A204.1 (cell line): ENCODE measurements at regions not wholly inside any gene's neighbourhood (a gene's known extent, or its start where the extent isn't known, plus 50 kb on each side); places are given as distances from the start of the nearest gene placed in this dataset.
"Not testable (repeated sequence)": the region's sequence is repeated elsewhere in the genome, so short reads cannot be mapped to it uniquely, and the experiment has no call there.

Experiments used
- FAIRE-seq: peaks from 2 replicates; lab custom pipeline; 2012; peaks lifted over from hg19 to GRCh38; lab: Jason Lieb, UNC

DNA sequence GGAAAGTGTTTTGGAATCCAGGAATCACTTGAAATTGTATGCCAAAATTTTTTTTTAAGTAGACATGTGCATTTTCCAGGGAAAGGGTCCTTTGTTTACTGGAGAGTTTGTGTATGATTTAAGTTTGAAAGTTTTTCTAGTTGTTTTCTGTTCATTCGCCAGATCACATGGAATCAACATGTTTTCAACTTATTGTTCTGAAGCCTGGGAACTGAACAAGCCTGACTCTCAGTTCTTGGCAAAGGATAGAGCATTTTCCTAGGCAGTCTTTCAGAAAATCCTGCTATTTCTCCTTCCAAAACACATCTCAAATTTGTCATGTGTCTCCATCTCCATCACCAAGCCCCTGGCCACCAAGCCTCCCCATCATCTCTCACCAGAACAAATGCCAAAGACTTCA is 374.8 kb downstream of the MAFB start:
- no peak for FAIRE-seq

DNA sequence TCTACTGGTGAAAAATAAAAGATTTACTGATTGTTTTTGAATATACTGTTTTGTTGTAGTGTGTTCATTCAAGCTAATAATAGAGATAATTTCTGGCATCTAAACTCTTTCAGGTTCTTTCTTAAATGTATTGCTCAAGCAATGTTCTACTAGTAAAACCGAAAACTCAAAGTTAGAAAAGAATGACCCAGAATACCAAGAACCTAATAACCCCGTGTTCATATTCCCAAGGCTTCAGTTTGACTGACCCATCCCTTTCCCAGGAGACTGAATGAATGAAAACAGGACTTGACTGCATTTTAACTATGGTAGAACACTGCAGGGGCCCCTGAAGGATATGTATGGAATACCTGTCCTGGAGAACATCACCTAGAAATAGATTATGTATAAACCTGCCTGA is 375.3 kb downstream of the MAFB start:
- no peak for FAIRE-seq

DNA sequence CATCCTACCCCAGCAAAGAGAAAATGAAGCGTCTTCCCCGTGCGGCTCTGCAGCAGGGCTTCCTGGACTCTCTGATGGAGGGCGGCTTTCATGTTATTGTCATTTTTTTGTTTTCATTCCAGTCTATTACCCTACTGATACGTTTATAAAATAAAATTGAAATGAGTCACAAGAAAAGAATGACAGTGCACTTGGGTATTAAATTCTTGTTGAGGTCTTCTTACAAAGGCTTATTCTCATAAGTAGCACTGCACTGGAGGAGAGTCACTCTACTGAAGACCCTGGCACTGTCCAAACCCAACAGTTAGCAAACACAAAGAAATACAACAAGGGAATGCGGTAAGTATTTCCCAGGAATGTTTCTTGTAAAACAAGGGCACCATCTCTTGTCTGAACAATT is 379.3 kb downstream of the MAFB start:
- no peak for FAIRE-seq

DNA sequence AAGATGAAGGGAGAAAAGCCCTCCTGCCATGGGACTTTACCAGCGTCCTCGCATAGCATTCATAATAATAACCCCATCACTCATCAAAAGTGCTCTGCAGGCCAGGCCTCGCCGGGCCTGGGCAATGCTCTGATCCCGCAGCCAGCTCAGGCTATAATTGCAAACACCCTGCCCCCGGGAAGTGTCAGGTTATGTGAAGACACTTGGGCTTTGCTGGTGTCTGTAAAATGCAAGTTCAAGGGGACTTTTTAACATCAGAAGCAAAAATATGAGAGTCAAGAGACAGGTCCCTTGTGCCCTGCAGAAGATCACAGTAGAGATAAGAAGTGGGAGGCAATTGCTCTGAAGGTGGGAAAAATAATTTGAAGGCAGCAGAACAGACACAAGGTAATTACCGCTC is 381.0 kb downstream of the MAFB start:
- FAIRE-seq: no peak

DNA sequence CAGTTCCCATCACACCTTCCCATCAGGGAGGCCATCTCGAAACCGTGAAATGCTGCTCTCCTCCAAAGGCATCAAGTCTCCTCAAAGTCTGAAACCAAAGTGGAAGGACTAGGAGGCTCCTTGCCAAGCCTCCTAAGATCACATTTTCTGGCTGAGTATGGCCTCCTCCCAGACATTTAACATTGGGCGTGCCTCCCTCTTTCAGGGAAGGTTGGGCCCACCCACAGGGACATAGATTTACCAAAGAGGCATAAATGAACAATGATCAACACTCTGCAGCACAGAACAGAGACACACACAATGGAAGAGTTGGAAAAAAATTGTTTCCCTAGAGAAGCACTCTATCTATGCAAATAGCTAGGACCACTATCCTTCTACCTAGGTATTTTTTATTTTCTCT is 381.8 kb downstream of the MAFB start:
- no peak for FAIRE-seq

DNA sequence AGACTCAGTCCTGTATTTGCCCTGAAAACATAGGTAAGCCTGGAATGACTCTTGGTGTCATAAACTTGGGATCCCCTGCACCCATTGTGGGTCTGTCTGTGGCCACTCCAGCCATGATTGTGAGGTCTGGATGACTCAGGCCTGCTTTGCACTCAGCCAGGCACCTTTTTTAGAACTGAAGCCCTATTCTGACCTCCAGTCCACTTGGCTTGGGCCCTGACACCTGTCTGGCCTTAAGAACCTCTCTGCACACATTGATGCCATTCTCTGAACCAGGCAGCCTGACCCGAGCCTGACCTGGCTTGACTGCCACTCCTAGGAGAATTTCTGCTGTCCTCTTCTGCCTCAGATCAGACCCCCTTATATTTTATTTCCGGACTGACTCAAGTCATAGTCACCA is 383.7 kb downstream of the MAFB start:
- FAIRE-seq: no peak

DNA sequence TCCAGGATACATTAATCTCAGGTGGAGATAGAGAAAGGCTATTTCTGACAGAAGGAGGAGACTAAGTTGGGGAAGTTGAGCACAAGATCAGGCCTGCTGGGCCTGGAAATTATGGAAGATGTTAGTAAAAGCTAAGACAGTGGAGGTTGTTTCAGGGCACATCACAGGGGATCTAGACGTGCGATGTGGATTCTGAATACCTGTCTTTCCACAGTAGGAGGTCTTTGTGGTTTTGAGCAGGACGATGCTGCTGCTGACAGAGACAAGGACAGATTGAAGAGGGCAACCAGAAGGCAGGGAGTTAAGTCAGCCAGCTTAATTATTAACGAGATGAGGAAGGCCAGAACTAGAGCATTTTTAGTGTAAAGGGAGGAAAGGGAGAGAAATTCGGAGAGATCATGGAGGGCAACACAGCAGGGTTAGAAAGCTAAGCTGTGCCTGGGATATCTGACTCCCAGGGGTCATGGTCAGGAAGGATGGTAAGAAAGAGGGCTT is 384.9 kb downstream of the MAFB start:
- no peak for FAIRE-seq

DNA sequence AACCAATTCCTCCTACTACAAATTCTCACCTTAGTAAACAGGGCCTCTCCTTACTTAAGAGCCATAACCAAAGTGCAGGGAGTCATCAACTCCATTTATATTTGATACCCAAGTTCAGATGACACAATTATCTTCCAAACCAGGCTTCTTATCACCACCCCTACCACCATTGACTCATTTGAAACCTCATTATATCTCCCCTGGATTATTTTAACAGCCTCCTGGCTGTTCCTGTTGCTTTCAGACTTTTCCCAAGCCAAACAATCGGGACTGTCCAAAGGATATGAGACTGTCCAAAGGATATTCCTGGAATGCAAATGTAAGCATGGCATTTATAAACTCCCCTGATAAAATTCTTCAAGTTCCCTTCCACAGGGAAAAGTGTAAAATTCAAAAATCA is 394.3 kb downstream of the MAFB start:
- FAIRE-seq: no peak

DNA sequence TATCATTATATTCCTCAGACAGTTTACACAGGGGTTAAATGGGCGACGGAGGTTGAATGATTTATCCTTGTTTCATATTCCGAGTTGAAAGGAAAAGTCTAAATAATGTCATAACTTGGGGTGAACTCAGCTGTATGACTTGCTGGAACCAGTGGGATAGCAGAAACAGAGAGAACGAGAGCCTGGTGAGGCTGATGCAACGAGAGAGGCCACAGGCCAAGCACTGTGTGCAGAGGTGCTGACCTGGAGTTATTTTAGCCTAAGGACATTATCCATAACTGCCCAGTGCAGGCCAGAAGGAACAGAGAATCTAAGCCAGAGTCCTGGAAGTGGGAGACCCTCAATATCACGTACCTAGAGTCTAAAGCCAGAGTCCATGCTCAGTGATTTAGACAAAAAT is 394.9 kb downstream of the MAFB start:
- no peak for FAIRE-seq

DNA sequence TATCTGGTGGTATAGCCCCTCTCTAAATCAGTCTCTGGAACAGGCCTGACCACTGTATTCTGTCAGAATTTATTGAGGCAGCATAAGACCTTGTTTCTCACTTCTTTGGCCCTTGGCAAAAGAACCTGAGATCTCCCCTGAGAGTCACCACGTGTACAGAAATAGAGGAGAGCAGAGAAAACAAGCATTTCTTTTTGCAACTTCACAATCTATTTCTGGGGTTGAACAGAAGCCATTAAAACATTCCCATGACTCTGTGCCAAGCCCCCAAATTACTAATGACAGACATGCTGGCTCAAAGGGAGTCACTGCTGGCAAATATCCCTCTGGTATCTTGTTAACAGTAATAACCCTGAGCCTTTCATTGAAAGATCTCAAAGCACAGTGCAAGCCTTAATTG is 395.3 kb downstream of the MAFB start:
- no peak for FAIRE-seq

DNA sequence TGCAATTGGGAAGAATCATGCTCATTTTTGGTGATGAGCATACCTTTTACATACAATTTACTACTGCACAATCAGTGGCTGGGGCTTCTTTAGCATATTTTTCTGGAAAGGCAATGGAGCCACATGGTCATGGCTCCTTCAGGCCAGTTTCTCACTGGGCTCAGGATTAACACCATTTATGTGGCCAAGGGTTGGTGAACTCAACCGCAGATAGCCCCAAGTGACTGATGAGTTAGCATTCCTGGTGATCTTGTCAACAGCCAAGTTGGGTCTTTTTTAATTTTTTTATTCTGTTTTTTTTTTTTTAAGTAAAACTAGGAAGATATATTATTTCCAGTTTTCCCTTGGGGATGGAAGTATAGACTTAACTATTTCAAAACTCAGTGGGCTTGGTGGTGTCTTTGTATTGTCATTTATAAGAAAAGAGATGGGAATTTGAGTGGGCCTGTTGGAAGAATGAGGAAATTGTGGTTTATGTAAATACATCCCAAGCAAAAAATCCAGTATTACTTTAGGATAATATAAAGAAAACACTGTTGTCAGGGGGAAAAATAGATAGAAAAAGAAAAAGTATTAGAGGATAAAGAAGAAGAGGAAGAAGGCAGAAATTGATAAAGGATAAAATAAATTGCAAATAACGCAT is 397.4 kb downstream of the MAFB start:
- no peak for FAIRE-seq

DNA sequence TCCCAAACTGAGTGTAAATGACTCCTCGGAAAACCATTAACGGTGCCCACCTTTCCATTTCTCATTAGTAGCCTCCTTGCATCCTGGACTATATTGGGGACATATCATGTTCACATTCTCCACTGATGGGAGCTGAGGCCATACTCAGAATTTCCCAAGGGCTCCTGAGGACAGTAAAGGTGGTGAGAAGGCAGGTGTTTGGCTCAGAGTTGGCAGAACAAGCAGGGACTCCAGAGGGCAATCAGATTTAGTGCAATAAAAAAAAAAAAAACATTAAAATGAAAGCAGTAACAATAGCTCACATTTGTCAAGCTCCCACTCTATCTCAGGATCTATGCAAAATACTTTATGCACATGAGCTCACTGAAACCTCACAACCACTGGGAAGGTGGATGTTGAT is 401.4 kb downstream of the MAFB start:
- no peak for FAIRE-seq

DNA sequence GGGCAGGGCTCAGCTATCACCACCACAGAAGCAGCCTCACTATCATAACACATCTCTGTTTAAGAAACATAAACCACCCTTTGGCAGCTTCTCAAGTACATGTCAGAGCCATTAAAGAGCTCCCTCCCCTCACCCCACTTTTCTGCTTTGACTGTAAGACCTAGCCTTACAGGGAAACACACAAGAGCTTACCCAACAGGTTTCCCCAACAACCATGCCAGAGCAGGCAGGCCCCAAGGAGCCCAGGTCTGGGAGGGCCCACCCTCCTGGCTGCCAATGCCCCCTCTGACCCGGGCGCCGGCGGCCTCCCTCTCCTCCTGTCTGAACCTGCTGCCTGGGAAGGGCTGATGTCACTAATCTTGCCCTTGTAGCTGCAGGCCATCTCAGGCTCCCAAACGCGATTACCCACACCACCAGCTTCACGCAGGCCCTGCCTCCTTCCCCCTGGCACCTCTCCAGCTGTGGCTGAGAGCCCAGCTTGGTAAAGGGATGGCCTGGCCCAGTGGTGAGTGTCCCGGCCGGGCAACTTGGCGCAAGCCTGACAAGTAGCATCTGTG is 402.0 kb downstream of the MAFB start:
- FAIRE-seq: no peak

DNA sequence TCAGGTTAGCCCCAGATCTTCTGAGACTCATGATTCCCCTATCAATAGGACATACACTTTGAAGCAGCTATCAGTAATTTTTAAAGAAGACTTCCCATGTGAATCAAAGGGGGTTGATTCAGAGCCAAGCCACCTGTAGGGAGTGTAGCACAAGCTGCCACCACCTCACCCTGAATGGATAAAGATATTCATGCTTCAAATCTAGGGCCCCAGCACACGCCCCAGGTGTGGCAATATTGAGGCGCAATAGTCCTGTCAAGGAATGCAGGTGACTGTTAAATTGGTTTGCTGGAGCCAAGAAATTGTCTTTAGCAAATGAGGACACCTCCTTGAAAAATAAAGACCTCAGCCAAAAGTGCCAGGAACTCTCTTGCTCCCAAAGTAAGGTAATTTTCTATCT is 404.4 kb downstream of the MAFB start:
- no peak for FAIRE-seq

DNA sequence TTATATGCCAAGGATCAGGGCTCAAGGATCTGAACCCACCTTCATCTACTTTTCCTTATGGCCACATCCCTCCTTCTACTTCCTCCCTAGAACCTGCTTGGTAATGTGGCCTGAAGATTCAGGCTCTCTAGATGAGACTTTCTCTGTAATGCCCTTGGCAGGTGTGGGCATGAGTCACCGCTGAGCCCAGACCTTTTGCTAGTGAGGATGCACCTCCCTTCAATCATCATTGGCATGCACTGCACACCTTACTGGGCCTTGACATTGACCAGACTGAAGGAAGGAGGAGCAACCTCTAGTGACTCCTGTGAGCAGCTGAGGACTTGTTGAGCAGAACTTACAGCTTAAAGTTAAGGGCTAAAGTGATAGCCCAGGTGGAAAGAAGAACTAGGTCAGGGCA is 405.3 kb downstream of the MAFB start:
- FAIRE-seq: no peak

DNA sequence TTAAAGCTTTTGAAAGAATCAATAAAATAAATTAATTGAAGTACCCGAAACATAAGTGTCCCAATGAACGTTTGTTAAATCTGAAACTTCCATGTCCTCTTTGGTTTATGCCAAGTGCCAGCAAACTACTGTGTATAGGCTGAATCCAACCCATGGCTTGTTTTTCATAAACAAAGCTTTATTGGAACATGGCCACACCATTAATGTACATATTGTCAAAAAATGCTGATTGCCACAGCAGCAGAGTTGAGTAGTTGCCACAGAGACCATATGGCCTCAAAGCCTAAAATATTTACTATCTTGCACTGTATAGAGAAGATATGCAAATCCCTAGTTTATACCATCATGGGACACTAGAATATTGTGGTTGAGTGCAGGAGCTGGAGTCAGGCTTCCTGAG is 406.1 kb downstream of the MAFB start:
- no peak for FAIRE-seq

DNA sequence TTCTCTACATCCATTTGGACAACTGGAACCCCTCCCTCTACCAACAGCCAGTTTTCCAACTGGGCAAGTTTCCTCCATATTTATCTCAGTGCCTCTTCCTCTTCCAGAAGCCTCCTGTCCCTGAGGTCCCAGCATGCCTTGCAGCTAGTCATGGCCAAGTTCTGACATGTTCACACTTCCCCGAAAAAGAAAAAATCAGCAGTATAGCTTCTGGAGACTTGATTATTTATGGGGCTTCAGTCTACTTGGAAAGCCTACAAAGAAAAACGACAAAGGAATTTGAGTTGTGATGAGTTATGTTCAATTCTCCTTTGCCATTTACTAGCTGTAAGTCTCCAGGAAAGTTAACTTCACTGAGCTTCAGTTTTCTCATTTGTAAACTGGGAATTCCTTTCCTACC is 406.5 kb downstream of the MAFB start:
- no peak for FAIRE-seq

DNA sequence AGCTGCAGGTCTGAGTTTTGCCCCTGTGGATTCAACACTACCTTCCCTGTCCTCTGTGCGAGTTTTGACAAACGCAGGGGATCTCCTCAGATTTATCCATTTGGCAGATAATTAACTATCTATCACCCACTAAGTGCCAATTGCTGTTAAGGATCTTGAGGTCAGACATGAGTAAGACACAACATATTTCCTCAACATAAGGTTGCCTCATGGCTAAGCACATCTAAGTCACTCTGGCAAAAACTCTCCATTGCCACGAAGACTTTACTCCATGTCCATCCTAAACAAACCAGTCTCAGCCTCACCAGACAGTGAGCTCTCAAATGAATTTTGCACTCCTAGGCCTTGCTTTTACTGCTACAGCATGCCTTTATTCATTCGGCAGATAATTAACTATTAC is 408.4 kb downstream of the MAFB start:
- FAIRE-seq: no peak

DNA sequence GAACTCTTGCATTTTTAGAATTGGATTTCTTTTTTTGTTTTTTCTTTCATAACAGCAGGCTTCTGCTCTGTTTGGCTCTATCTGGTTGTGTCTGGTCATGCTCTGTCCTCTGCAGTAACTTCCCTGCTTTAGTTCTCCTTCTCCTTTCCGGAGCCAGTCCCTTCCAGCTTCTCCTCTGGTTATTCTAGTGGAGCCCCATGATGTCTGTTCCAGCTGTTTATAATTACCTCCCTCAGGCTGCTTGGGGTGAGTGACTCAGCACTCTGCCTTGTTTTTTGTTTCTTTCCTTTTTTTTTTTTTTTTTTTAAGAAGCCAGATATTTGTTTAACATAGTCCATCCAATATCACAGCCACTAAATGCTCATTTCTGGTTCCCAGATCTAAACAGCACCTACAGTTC is 409.6 kb downstream of the MAFB start:
- no peak for FAIRE-seq

DNA sequence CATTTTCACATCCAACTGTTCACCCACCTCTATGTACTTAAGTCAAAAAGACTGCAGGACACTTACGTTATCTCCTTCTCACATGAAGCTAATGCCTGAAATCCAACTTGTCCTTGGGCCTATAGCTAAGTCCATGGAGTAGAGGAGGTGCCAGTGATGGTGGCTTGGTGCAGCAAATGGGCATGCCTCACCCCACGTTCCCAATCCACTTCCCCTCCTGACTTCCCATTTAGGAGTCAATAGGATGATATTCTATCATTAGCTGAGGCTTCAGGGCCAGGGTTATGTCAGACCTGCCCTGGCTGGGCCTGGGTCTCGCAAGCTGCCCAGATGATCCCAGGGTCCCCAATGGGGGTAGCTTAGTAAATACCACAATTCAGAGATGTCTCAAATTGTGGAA is 410.4 kb downstream of the MAFB start:
- no peak for FAIRE-seq

DNA sequence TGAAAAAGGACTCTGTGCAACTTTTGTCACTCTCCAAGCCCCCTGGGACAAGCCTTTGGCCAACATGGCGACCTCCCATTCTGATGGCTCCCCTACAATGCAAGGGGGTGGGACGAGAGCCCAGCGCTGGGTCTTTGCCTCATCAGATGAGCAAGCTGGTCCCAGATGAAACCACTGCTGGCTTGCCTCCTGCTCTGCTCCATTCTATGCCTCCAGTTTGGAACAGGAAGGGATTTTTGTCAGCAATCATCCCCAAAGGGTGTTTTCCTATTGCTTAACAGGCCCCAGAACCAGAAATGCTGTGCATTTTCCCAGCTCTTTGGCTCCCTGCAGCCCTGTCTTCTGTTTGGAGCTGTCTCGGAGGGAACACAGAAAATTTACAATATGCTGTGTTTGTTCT is 412.7 kb downstream of the MAFB start:
- FAIRE-seq: no peak

DNA sequence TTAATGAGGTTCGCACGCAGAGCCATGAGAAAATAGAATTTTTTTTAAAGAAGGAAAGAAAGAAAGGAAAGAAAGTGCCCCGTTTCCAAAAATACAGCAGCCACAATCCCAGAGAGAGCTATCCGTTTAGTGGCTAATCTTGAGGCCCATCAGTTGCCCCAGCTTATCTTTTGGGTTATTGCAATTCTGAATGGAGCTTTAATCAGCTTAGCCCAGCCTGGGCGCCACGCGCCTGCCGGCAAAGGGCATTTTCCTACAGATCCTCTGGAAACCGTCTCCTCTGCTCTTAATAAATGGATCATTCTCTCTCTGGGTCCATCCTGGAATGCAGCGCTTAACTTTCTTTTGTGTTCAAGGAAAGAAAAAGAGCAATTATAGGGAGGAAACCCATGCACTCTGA is 413.3 kb downstream of the MAFB start:
- FAIRE-seq: no peak

DNA sequence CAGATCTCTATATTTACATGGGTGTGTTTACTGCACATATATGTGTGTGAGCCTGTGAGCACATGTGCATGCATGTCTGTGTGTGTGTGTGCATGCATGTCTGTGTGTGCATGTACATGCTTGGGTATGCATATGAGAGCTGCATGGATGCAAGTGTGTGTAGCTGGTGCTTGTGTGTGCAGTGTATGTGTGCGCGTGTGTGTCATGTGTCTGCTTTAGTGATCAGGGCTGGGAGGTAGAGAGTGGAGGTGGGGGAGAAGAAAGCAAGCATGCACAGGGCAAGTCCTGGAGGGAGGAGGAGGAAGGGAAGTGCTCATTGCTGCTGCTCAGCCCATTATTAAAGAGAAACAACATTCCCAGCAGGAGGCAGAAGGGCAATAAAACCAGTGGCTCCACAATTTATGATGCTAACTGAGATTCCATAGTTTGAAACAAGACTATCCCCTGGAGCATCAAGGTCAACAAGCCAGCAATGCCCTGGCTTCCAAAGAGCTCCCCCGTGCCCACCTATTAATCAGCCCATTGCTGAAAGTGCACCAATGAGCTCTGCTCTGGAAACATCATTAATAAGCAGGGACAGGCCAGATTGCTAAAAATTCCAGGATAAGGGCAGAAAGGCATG is 414.0 kb downstream of the MAFB start:
- FAIRE-seq: no peak

DNA sequence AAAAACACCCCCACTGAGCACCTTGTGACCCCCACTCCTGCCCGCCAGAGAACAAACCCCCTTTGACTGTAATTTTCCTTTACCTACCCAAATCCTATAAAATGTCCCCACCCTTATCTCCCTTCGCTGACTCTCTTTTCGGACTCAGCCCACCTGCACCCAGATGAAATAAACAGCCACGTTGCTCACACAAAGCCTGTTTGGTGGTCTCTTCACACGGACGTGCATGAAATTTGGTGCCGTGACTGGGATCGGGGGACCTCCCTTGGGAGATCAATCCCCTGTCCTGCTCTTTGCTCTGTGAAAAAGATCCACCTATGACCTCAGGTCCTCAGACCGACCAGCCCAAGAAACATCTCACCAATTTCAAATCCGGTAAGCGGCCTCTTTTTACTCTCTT is 419.8 kb downstream of the MAFB start:
- not testable (repeated sequence) for FAIRE-seq
